MM.1S (cell line): ENCODE measurements at regions not wholly inside any gene's neighbourhood (a gene's known extent, or its start where the extent isn't known, plus 50 kb on each side); places are given as distances from the start of the nearest gene placed in this dataset.

Experiments used
- DNase-seq: peaks from one replicate; pipeline ENCODE4 v3.0.0-alpha.2; 2015
- H2AFZ ChIP-seq: fragments of 300-600 bp; sonication (generic); 2 replicates; pipeline ENCODE4 v1.6.0; 2016; ENCODE audit warnings: antibody characterized with exemption, low read length
- H3F3A ChIP-seq: fragments of 300-600 bp; sonication (generic); 2 replicates; pipeline ENCODE4 v1.6.1; 2016; ENCODE audit warnings: mild to moderate bottlenecking, antibody characterized with exemption, low read length, moderate library complexity, mixed read lengths; ENCODE audit not compliant: insufficient read depth
- H3K27ac ChIP-seq: fragments of 300-600 bp; sonication (generic); 2 replicates; pipeline ENCODE4 v1.5.1; 2016; ENCODE audit warnings: mild to moderate bottlenecking, low read length
- H3K27me3 ChIP-seq: fragments of 300-600 bp; sonication (generic); replicated peaks from 2 replicates; pipeline ENCODE4 v1.6.0; 2016; ENCODE audit warnings: low read length; ENCODE audit not compliant: insufficient read depth
- H3K36me3 ChIP-seq: fragments of 300-600 bp; sonication (generic); replicated peaks from 2 replicates; pipeline ENCODE4 v1.6.1; 2016; ENCODE audit warnings: mild to moderate bottlenecking, low read length, mixed read lengths; ENCODE audit not compliant: insufficient read depth
- H3K4me1 ChIP-seq: fragments of 300-600 bp; sonication (generic); 2 replicates; pipeline ENCODE4 v1.6.1; 2016; ENCODE audit warnings: low read length, mixed read lengths
- H3K4me2 ChIP-seq: fragments of 300-600 bp; sonication (generic); 2 replicates; pipeline ENCODE4 v1.6.0; 2016; ENCODE audit warnings: low read depth, low read length
- H3K4me3 ChIP-seq: fragments of 300-600 bp; sonication (generic); 2 replicates; pipeline ENCODE4 v1.5.1; 2016; ENCODE audit warnings: low read length, mixed read lengths
- H3K79me2 ChIP-seq: fragments of 300-600 bp; sonication (generic); 2 replicates; pipeline ENCODE4 v1.6.1; 2016; ENCODE audit warnings: mixed run types, low read length, mixed read lengths
- H3K9ac ChIP-seq: fragments of 300-600 bp; sonication (generic); 2 replicates; pipeline ENCODE4 v1.6.1; 2016; ENCODE audit warnings: low read length, mixed read lengths
- H3K9me2 ChIP-seq: fragments of 300-600 bp; sonication (generic); replicated peaks from 2 replicates; pipeline ENCODE4 v1.6.1; 2016; ENCODE audit warnings: mild to moderate bottlenecking, low read length, mixed read lengths; ENCODE audit not compliant: insufficient read depth
- H3K9me3 ChIP-seq: fragments of 300-600 bp; sonication (generic); replicated peaks from 2 replicates; pipeline ENCODE4 v1.6.1; 2016; ENCODE audit warnings: mild to moderate bottlenecking, low read length, mixed read lengths; ENCODE audit not compliant: insufficient read depth
- H4K20me1 ChIP-seq: fragments of 300-600 bp; sonication (generic); 2 replicates; pipeline ENCODE4 v1.6.1; 2016; ENCODE audit warnings: mild to moderate bottlenecking, low read length, moderate library complexity, mixed read lengths; ENCODE audit not compliant: insufficient read depth
- EZH2 ChIP-seq: fragments of 300-600 bp; sonication (generic); optimal IDR thresholded peaks from 2 replicates; pipeline ENCODE3; 2017; ENCODE audit warnings: low read depth, mild to moderate bottlenecking, antibody characterized with exemption, low read length, mixed read lengths
- EZH2phosphoT487 ChIP-seq: fragments of 300-600 bp; sonication (generic); IDR thresholded peaks from 2 replicates; pipeline ENCODE4 v1.6.1; 2018; ENCODE audit warnings: antibody characterized with exemption, low read length
- TF ChIP-seq, protein P1 (sequence below): fragments of 300-600 bp; sonication (generic); IDR thresholded peaks from 2 replicates; pipeline ENCODE4 v1.5.1; 2016; ENCODE audit warnings: antibody characterized with exemption, low read length, mixed read lengths

DNA sequence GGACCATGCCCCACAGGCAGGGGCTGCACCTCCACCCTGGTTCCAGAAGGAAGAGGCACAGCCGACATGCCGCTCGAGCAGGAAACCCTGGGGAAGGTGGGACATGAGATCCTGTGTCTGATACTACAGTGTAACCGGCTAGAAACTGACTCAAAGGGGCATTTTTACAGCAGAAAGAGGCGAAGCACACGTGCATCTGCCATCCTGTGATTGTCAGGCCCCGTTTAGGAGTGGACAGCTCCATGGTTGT, 62.7 kb downstream of the SIK1 start:
- H4K20me1 ChIP-seq: no peaks in the 10 kb centered on the region
- H3K9ac ChIP-seq: no peak overlapping the region
- H3F3A ChIP-seq: peaks cover 21% of the 10 kb centered on the region
- no peaks in the 10 kb centered on the region for H3K9me2 ChIP-seq
- H3K4me3 ChIP-seq: no peak overlapping the region
- H3K4me2 ChIP-seq: no peak overlapping the region
- H3K36me3 ChIP-seq: no peaks in the 10 kb centered on the region
- H2AFZ ChIP-seq: no peak overlapping the region
- peaks cover 26% of the 10 kb centered on the region for H3K4me1 ChIP-seq
- no peak for DNase-seq
- H3K27me3 ChIP-seq: no peaks in the 10 kb centered on the region
- no peaks in the 10 kb centered on the region for H3K9me3 ChIP-seq
- no peak overlapping the region for H3K27ac ChIP-seq
- no peaks in the 10 kb centered on the region for H3K79me2 ChIP-seq
- no peak for TF ChIP-seq EZH2phosphoT487
- TF ChIP-seq EZH2: no peak
- TF ChIP-seq, protein P1, sequence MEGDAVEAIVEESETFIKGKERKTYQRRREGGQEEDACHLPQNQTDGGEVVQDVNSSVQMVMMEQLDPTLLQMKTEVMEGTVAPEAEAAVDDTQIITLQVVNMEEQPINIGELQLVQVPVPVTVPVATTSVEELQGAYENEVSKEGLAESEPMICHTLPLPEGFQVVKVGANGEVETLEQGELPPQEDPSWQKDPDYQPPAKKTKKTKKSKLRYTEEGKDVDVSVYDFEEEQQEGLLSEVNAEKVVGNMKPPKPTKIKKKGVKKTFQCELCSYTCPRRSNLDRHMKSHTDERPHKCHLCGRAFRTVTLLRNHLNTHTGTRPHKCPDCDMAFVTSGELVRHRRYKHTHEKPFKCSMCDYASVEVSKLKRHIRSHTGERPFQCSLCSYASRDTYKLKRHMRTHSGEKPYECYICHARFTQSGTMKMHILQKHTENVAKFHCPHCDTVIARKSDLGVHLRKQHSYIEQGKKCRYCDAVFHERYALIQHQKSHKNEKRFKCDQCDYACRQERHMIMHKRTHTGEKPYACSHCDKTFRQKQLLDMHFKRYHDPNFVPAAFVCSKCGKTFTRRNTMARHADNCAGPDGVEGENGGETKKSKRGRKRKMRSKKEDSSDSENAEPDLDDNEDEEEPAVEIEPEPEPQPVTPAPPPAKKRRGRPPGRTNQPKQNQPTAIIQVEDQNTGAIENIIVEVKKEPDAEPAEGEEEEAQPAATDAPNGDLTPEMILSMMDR: no peak

GRCh38 chr21:43363506-43364260, 63.2 kb downstream of the SIK1 start:
- peaks cover 21% of the 10 kb centered on the region for H3F3A ChIP-seq

DNA sequence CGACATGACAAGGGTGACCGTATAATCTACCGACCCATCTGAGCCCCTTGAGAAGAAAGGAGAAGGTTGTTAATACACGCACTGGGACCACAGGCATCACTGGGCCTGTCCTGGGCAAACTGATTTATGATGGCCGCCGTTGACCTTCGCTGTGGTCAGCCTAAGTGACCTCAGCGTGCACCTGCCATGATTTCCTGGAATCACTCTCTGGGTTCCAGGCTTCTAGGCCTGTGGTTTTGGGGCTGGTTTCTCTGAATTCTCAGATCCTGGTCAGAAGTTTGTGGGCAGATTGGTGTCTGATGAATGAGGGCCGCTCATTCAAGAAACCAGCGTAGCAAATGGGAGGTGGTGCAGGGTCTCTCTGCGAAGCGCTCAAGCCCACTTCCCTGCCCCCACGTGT, 64.0 kb downstream of the SIK1 start:
- TF ChIP-seq EZH2 (no peak), EZH2phosphoT487 (no peak)
- TF ChIP-seq, protein P1: no peak
- H2AFZ ChIP-seq: no peak overlapping the region
- no peak for DNase-seq
- no peaks in the 10 kb centered on the region for H3K27me3 ChIP-seq
- no peaks in the 10 kb centered on the region for H3K36me3 ChIP-seq
- H3K9me3 ChIP-seq: no peaks in the 10 kb centered on the region
- H4K20me1 ChIP-seq: no peaks in the 10 kb centered on the region
- peaks cover 21% of the 10 kb centered on the region for H3F3A ChIP-seq
- H3K9me2 ChIP-seq: no peaks in the 10 kb centered on the region
- no peak overlapping the region for H3K9ac ChIP-seq
- peak overlapping the region; percentile 98; the same call in 1 of the 2 replicates for H3K4me2 ChIP-seq
- H3K79me2 ChIP-seq: no peaks in the 10 kb centered on the region
- peaks cover 26% of the 10 kb centered on the region for H3K4me1 ChIP-seq
- no peak overlapping the region for H3K4me3 ChIP-seq
- H3K27ac ChIP-seq: peak overlapping the region; percentile 97; the same call in 1 of the 2 replicates

More at GRCh38 chr21:43363506-43364260, 63.2 kb downstream of the SIK1 start:
- H2AFZ ChIP-seq: no peak overlapping the region
- DNase-seq: no peak
- no peaks in the 10 kb centered on the region for H3K27me3 ChIP-seq
- H3K27ac ChIP-seq: no peak overlapping the region
- H3K4me3 ChIP-seq: no peak overlapping the region
- H3K4me1 ChIP-seq: peaks cover 26% of the 10 kb centered on the region
- no peaks in the 10 kb centered on the region for H3K79me2 ChIP-seq
- no peaks in the 10 kb centered on the region for H4K20me1 ChIP-seq
- H3K36me3 ChIP-seq: no peaks in the 10 kb centered on the region
- H3K9me3 ChIP-seq: no peaks in the 10 kb centered on the region
- H3K9me2 ChIP-seq: no peaks in the 10 kb centered on the region
- H3K9ac ChIP-seq: no peak overlapping the region
- no peak overlapping the region for H3K4me2 ChIP-seq
- TF ChIP-seq EZH2phosphoT487: no peak
- TF ChIP-seq, protein P1: no peak
- no peak for TF ChIP-seq EZH2
